ENCODE measurements at regions not wholly inside any gene's neighbourhood (a gene's known extent, or its start where the extent isn't known, plus 50 kb on each side); places are given as distances from the start of the nearest gene placed in this dataset.

DNA sequence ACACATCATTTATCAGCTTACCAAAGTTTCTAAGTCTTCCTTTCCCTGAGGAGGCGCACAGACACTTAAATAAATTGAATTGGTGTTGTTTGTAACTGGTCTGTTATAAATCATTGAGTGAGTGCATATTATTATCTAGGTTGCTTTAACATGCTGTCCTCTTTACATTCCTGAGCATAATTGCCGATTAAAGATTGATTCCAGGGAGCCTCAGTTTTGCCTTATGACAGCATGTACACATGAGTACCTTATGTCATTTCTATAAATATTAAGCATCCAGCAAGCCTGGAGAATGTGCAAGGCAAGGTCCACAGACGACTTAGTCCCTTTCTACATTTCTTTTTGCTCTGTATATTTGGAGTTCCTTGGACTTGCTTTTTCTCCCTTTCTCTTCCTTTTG lies 177.9 kb upstream of the STEAP4 start:
- H4K20me1 ChIP-seq (replicated peaks in 1 of 2; ENCODE audit: control insufficient read depth in 1 of 2, insufficient read depth in 2 of 2, low read length in 2 of 2): no peaks in the 10 kb centered on the region
- no peaks in the 10 kb centered on the region for H3K4me1 ChIP-seq (replicated peaks in 1 of 4; ENCODE audit: control insufficient read depth in 3 of 4, insufficient read depth in 4 of 4, low read length in 3 of 4)
- H3K9me3 ChIP-seq (ENCODE audit: insufficient read depth in 2 of 2, low read depth in 1 of 2, low read length in 1 of 2): no peaks in the 10 kb centered on the region
- H3K4me3 ChIP-seq (ENCODE audit: extremely low read depth in 1 of 4, insufficient read depth in 2 of 4, low read depth in 3 of 4, low read length in 4 of 4): no peak overlapping the region
- no peak for DNase-seq (ENCODE audit: low read depth in 1 of 2, low spot score in 2 of 2)
- H3K23ac ChIP-seq (ENCODE audit: insufficient read length): no peak overlapping the region
- ChIA-PET POLR2A (ENCODE audit: partially characterized antibody) (no interaction called here), CTCF (ENCODE audit: partially characterized antibody) (no interaction called here)
- H2AK5ac ChIP-seq (ENCODE audit: low read depth, low read length): no peak overlapping the region
- no peak overlapping the region for H2BK20ac ChIP-seq (ENCODE audit: low read length)
- H2BK15ac ChIP-seq (ENCODE audit: low read length): no peak overlapping the region
- no peak overlapping the region for H3K14ac ChIP-seq (ENCODE audit: insufficient read length)
- H2BK12ac ChIP-seq (ENCODE audit: low read depth, low read length): no peak overlapping the region
- no peak overlapping the region; the same call in 1 of the 2 replicates for H2AFZ ChIP-seq (ENCODE audit: low read length)
- H3K4me2 ChIP-seq (ENCODE audit: insufficient read depth in 1 of 2, low read depth in 2 of 2, low read length in 2 of 2): no peak overlapping the region
- H3K27me3 ChIP-seq (replicated peaks in 1 of 4; ENCODE audit: control insufficient read depth in 3 of 4, extremely low read depth in 1 of 4, insufficient read depth in 3 of 4, low read length in 3 of 4): peaks cover 0 to under 1% (median 0%) of the 10 kb centered on the region in 4 experiments; a peak in 1 of 7 replicates
- H3K56ac ChIP-seq (replicated peaks; ENCODE audit: insufficient read length, low read depth, low read length): no peak overlapping the region
- no peaks in the 10 kb centered on the region for H3K36me3 ChIP-seq (ENCODE audit: control insufficient read depth in 2 of 4, insufficient read depth in 4 of 4, low read length in 3 of 4)
- no peak overlapping the region for H2BK120ac ChIP-seq (replicated peaks; ENCODE audit: low read depth, low read length)
- 84% methylated on average over 3 of the region's 3 CpGs; no CpG with 5 or more reads in 1 of the 2 experiments for WGBS, 2 experiments (ENCODE audit: extremely low coverage in 1 of 2, insufficient coverage in 1 of 2, insufficient read length in 1 of 2, insufficient replicate concordance in 2 of 2, low coverage in 1 of 2, low lambda C conversion rate in 2 of 2, missing lambda C conversion rate in 1 of 2)
- H3K4ac ChIP-seq (replicated peaks; ENCODE audit: insufficient read length, low read depth, low read length): no peak overlapping the region
- FAIRE-seq: no peak
- H3K9ac ChIP-seq (replicated peaks in 1 of 4; ENCODE audit: extremely low read depth in 1 of 4, low read depth in 3 of 4, low read length in 3 of 4): no peak overlapping the region
- H3K23me2 ChIP-seq (ENCODE audit: low read depth, low read length): no peaks in the 10 kb centered on the region
- H3K27ac ChIP-seq (ENCODE audit: low read depth, low read length): no peak overlapping the region
- TF ChIP-seq, protein P1, sequence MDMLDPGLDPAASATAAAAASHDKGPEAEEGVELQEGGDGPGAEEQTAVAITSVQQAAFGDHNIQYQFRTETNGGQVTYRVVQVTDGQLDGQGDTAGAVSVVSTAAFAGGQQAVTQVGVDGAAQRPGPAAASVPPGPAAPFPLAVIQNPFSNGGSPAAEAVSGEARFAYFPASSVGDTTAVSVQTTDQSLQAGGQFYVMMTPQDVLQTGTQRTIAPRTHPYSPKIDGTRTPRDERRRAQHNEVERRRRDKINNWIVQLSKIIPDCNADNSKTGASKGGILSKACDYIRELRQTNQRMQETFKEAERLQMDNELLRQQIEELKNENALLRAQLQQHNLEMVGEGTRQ (IDR thresholded peaks at IDR 0.05; ENCODE audit: low read length): no peak
- H3K18ac ChIP-seq (ENCODE audit: extremely low read depth, low read length): no peak overlapping the region
- H3K79me2 ChIP-seq (ENCODE audit: control insufficient read depth in 1 of 2, insufficient read depth in 2 of 2, low read length in 2 of 2): no peaks in the 10 kb centered on the region
- no peak overlapping the region for H4K8ac ChIP-seq (ENCODE audit: extremely low read depth, insufficient read depth, low read length)
- H3K79me1 ChIP-seq (ENCODE audit: low read depth, low read length): no peaks in the 10 kb centered on the region
- H4K91ac ChIP-seq (replicated peaks; ENCODE audit: insufficient read length, low read length): no peak overlapping the region
- H4K5ac ChIP-seq (ENCODE audit: insufficient read length, low read depth, low read length): no peak overlapping the region
- H2BK5ac ChIP-seq (ENCODE audit: low read depth, low read length): no peak overlapping the region
